IMR-90 (cell line): ENCODE measurements at regions not wholly inside any gene's neighbourhood (a gene's known extent, or its start where the extent isn't known, plus 50 kb on each side); places are given as distances from the start of the nearest gene placed in this dataset.

Source experiments
- ATAC-seq: fragments of 200-7000 bp; cut with Tn5 transposase; 2 replicates; pipeline ENCODE4 v1.9.1; 2020; ENCODE audit warnings: low read depth, mild to moderate bottlenecking, moderate library complexity
- BruUV-seq: library from RNA; stranded (reverse); fragments of 400-500 nt; replicated peaks from 2 replicates; lab custom pipeline; 2021; lab: Mats Ljungman, UMichigan
- CTCF ChIA-PET: fragments of 300-600 bp; formaldehyde crosslinking; extraction: SDS; loops from one replicate; lab custom pipeline; 2021; ENCODE audit warnings: antibody characterized with exemption; lab: Yijun Ruan, JAX
- POLR2A ChIA-PET: fragments of 300-600 bp; sonication (Branson Sonifier 250); formaldehyde crosslinking; loops from one replicate; lab custom pipeline; 2022; ENCODE audit warnings: antibody characterized with exemption; ENCODE audit not compliant: unreplicated experiment; lab: Charles Lee
- DNase-seq: peaks from one replicate; pipeline ENCODE4 v3.0.0; 2013
- H2AFZ ChIP-seq: replicated peaks from 2 replicates; pipeline ENCODE3; 2013; ENCODE audit warnings: low read length, mild to moderate bottlenecking; ENCODE audit not compliant: poor library complexity
- H2AK5ac ChIP-seq: 2 replicates; pipeline ENCODE4 v1.6.1; 2013; ENCODE audit warnings: low read depth, low read length, inconsistent platforms
- H2AK9ac ChIP-seq: replicated peaks from 2 replicates; pipeline ENCODE3; 2013; ENCODE audit warnings: mild to moderate bottlenecking, low read depth, low read length, moderate library complexity; ENCODE audit not compliant: poor library complexity
- H2BK120ac ChIP-seq: 2 replicates; pipeline ENCODE4 v1.6.1; 2013; ENCODE audit warnings: low read depth, low read length, inconsistent platforms
- H2BK15ac ChIP-seq: 3 replicates; pipeline ENCODE4 v1.6.1; 2013; ENCODE audit warnings: low read depth, low read length, inconsistent platforms
- H2BK20ac ChIP-seq: 2 replicates; pipeline ENCODE4 v1.6.1; 2013; ENCODE audit warnings: low read depth, mild to moderate bottlenecking, inconsistent platforms, low read length, moderate library complexity
- H2BK5ac ChIP-seq: 2 replicates; pipeline ENCODE4 v1.6.1; 2013; ENCODE audit warnings: mild to moderate bottlenecking, low read depth, low read length, inconsistent platforms; ENCODE audit not compliant: poor library complexity, severe bottlenecking
- H3K14ac ChIP-seq: replicated peaks from 2 replicates; pipeline ENCODE4 v1.6.1; 2013; ENCODE audit warnings: low read depth, low read length, inconsistent platforms
- H3K18ac ChIP-seq: 2 replicates; pipeline ENCODE4 v1.6.1; 2013; ENCODE audit warnings: low read depth, low read length, control low read depth
- H3K23ac ChIP-seq: 2 replicates; pipeline ENCODE4 v1.6.1; 2013; ENCODE audit warnings: low read depth, low read length, inconsistent platforms
- H3K27ac ChIP-seq: 2 replicates; pipeline ENCODE4 v1.5.1; 2013; ENCODE audit warnings: mild to moderate bottlenecking, control low read depth, low read length; ENCODE audit not compliant: insufficient read depth
- H3K27me3 ChIP-seq: 2 replicates; pipeline ENCODE4 v1.6.1; 2013; ENCODE audit warnings: low read length; ENCODE audit not compliant: control insufficient read depth, insufficient read depth
- H3K36me3 ChIP-seq: 2 replicates; pipeline ENCODE4 v1.6.1; 2013; ENCODE audit warnings: low read length, mixed read lengths; ENCODE audit not compliant: control insufficient read depth, insufficient read depth
- H3K4ac ChIP-seq: 2 replicates; pipeline ENCODE4 v1.6.1; 2013; ENCODE audit warnings: low read depth, low read length, inconsistent platforms
- H3K4me1 ChIP-seq: 2 replicates; pipeline ENCODE4 v1.6.1; 2013; ENCODE audit warnings: low read length, mixed read lengths; ENCODE audit not compliant: control insufficient read depth, insufficient read depth
- H3K4me2 ChIP-seq: 2 replicates; pipeline ENCODE4 v1.6.1; 2013; ENCODE audit warnings: low read depth, mild to moderate bottlenecking, control low read depth, low read length, moderate library complexity
- H3K4me3 ChIP-seq: 2 replicates; pipeline ENCODE4 v1.5.1; 2013; ENCODE audit warnings: low read depth, mild to moderate bottlenecking, control low read depth, low read length, moderate library complexity; ENCODE audit not compliant: insufficient read depth
- H3K56ac ChIP-seq: 2 replicates; pipeline ENCODE4 v1.6.1; 2013; ENCODE audit warnings: low read length, inconsistent platforms; ENCODE audit not compliant: insufficient read depth; ENCODE audit errors: extremely low read depth
- H3K79me1 ChIP-seq, 2 experiments: 2 replicates each; pipeline ENCODE4 v1.6.1; 2013; ENCODE audit warnings: low read length in 2 of 2, inconsistent platforms in 1 of 2, low read depth in 1 of 2
- H3K9ac ChIP-seq: 2 replicates; pipeline ENCODE4 v1.6.1; 2013; ENCODE audit warnings: low read depth, low read length, control low read depth
- H3K9me1 ChIP-seq: 2 replicates; pipeline ENCODE4 v1.6.1; 2013; ENCODE audit warnings: low read length, inconsistent platforms; ENCODE audit not compliant: insufficient read depth
- H3K9me3 ChIP-seq: 2 replicates; pipeline ENCODE4 v1.6.1; 2013; ENCODE audit warnings: low read length; ENCODE audit not compliant: control insufficient read depth, insufficient read depth
- H4K20me1 ChIP-seq: 2 replicates; pipeline ENCODE4 v1.6.1; 2013; ENCODE audit warnings: low read length, inconsistent platforms; ENCODE audit not compliant: insufficient read depth
- H4K5ac ChIP-seq: 2 replicates; pipeline ENCODE4 v1.6.1; 2013; ENCODE audit warnings: mild to moderate bottlenecking, low read depth, low read length, control low read depth
- H4K8ac ChIP-seq, 2 experiments: 2 replicates each; pipeline ENCODE4 v1.6.1; 2013; ENCODE audit warnings: low read depth in 2 of 2, low read length in 2 of 2, control low read depth in 1 of 2, inconsistent platforms in 1 of 2
- H4K91ac ChIP-seq: 2 replicates; pipeline ENCODE4 v1.6.1; 2013; ENCODE audit warnings: low read depth, low read length, inconsistent platforms; ENCODE audit not compliant: insufficient read depth
- BHLHE40 ChIP-seq: fragments of 150-350 bp; IDR thresholded peaks from 2 replicates; pipeline ENCODE4 v1.6.1; 2016; ENCODE audit warnings: mild to moderate bottlenecking, low read depth, low read length
- CEBPB ChIP-seq: IDR thresholded peaks from 2 replicates; pipeline ENCODE4 v1.6.1; 2012; ENCODE audit warnings: low read depth, low read length, improper control_type of control experiment
- CHD1 ChIP-seq: IDR thresholded peaks from 2 replicates; pipeline ENCODE4 v1.6.1; 2012; ENCODE audit warnings: low read depth, low read length, improper control_type of control experiment
- FOS ChIP-seq: fragments of 150-350 bp; IDR thresholded peaks from 2 replicates; pipeline ENCODE4 v1.6.1; 2016; ENCODE audit warnings: low read depth, low read length
- MAFK ChIP-seq: IDR thresholded peaks from 2 replicates; pipeline ENCODE4 v1.6.1; 2012; ENCODE audit warnings: low read depth, low read length, improper control_type of control experiment
- MXI1 ChIP-seq: IDR thresholded peaks from 2 replicates; pipeline ENCODE4 v1.6.1; 2012; ENCODE audit warnings: low read depth, mild to moderate bottlenecking, low read length, moderate library complexity, borderline replicate concordance
- USF2 ChIP-seq: fragments of 150-350 bp; IDR thresholded peaks from 2 replicates; pipeline ENCODE4 v1.6.1; 2017; ENCODE audit warnings: mild to moderate bottlenecking, antibody characterized with exemption, low read length, low read depth
- WGBS, 2 experiments: methylation state at CpG; one replicate each; pipeline versions ENCODE4 v1.1.5 to v1.1.7; 2013; ENCODE audit warnings: missing lambda C conversion rate in 2 of 2; ENCODE audit not compliant: insufficient read length in 1 of 2; ENCODE audit errors: extremely low coverage in 2 of 2; 5-methylcytosine and 5-hydroxymethylcytosine counted together
- dilution Hi-C: fragments of 300-500 bp; cut with HindIII; formaldehyde crosslinking; loops from one replicate; pipeline ENCODE4 v1.14.3; 2018; ENCODE audit warnings: low sequenced_read_pairs; ENCODE audit not compliant: unreplicated experiment
- in situ Hi-C: fragments of 300-500 bp; cut with MboI; formaldehyde crosslinking; loops from 3 replicates; pipeline ENCODE4 v1.14.3; 2019; ENCODE audit warnings: low sequenced_read_pairs, inconsistent platforms, mixed read lengths
- intact Hi-C: fragments of 100-400 bp; cut with micrococcal nuclease; formaldehyde crosslinking; loops from 2 replicates; pipeline ENCODE4 v1.10.0; 2022

GRCh38 chr11:59283311-59283710 lies 70.6 kb upstream of the MPEG1 start:
- Histone ChIP-seq H2BK15ac (no peak overlapping the region), H3K4ac (no peak overlapping the region), H3K4me3 (no peak overlapping the region), H3K9me1 (no peaks in the 10 kb centered on the region), H2BK5ac (no peak overlapping the region), H3K4me1 (no peaks in the 10 kb centered on the region), H4K20me1 (no peaks in the 10 kb centered on the region), H3K9me3 (no peaks in the 10 kb centered on the region), H3K79me1 (no peaks in the 10 kb centered on the region), H3K14ac (no peak overlapping the region), H3K4me2 (no peak overlapping the region), H4K91ac (no peak overlapping the region), H3K27me3 (peaks cover 24% of the 10 kb centered on the region), H3K56ac (no peak overlapping the region), H2BK120ac (no peak overlapping the region), H3K18ac (no peak overlapping the region), H4K5ac (no peak overlapping the region), H2AK9ac (no peak overlapping the region), H2AFZ (no peak overlapping the region), H3K36me3 (no peaks in the 10 kb centered on the region), H2BK20ac (no peak overlapping the region), H3K9ac (no peak overlapping the region), H2AK5ac (no peak overlapping the region), H4K8ac (no peak overlapping the region), H3K27ac (no peak overlapping the region), H3K23ac (no peak overlapping the region)
- BruUV-seq, result no TSS peak
- dilution Hi-C loops, result no loop called here
- ChIA-PET CTCF (interaction anchor here (1.9 kb wide), 1 partner anchor 112 kb away, joined by 10 read pairs; the partner anchor contains the start of gene DTX4), POLR2A (no interaction called here)
- TF ChIP-seq CHD1 (no peak), MAFK (no peak), MXI1 (no peak), CEBPB (no peak), BHLHE40 (no peak), USF2 (no peak), FOS (no peak)
- ATAC-seq (no peak), DNase-seq (no peak)
- intact Hi-C loops, result loop anchor here (5.0 kb wide), 1 partner anchor 61 kb away; no protein-coding TSS in a partner anchor
- no CpG with 5 or more reads among the region's 4 CpGs for WGBS, 2 experiments
- in situ Hi-C loops, result no loop called here
